ENCODE measurements at regions not wholly inside any gene's neighbourhood (a gene's known extent, or its start where the extent isn't known, plus 50 kb on each side); places are given as distances from the start of the nearest gene placed in this dataset.

- no peak overlapping the region for H3K9ac ChIP-seq (ENCODE audit: insufficient read depth, low read length)
- H2AFZ ChIP-seq (ENCODE audit: low read length): no peak overlapping the region
- H3K27me3 ChIP-seq (ENCODE audit: control insufficient read depth, insufficient read depth, low read length): no peaks in the 10 kb centered on the region
- no peaks in the 10 kb centered on the region for H3K4me1 ChIP-seq (ENCODE audit: control insufficient read depth, extremely low read depth, insufficient read depth, low read length)
- no peaks in the 10 kb centered on the region for H3K79me2 ChIP-seq (ENCODE audit: control insufficient read depth, insufficient read depth, low read length)
- no peaks in the 10 kb centered on the region for H3K9me3 ChIP-seq (ENCODE audit: control insufficient read depth, insufficient read depth, low read depth, low read length)
- no peaks in the 10 kb centered on the region for H4K20me1 ChIP-seq (ENCODE audit: control insufficient read depth, extremely low read depth, insufficient read depth, low read length)
- H3K4me3 ChIP-seq (replicated peaks in 1 of 4; ENCODE audit: control extremely low read depth in 1 of 4, insufficient read depth in 1 of 4, low read depth in 3 of 4, low read length in 4 of 4): no peak overlapping the region
- H3K4me2 ChIP-seq (ENCODE audit: extremely low read depth, insufficient read depth, low read length): no peak overlapping the region
- H3K27ac ChIP-seq (ENCODE audit: insufficient read depth, low read length): no peak overlapping the region
- H3K36me3 ChIP-seq (ENCODE audit: control insufficient read depth, insufficient read depth, low read length): no peaks in the 10 kb centered on the region
- no peak for TF ChIP-seq CTCF (conservative IDR thresholded peaks at IDR 0.05 in 1 of 2, IDR thresholded peaks at IDR 0.05 in 1 of 2; ENCODE audit: low read depth in 1 of 2, low read length in 2 of 2)
- TF ChIP-seq EZH2 (IDR thresholded peaks at IDR 0.05; ENCODE audit: low read length, missing control alignments): no peak
- no peak for DNase-seq (ENCODE audit: low read depth in 2 of 2)
These were observed 78.9 kb downstream of the RTP5 start for GRCh38 chr2:241948299-241948897.

GRCh38 chr2:241948901-241949735, 79.6 kb downstream of the RTP5 start:
- DNase-seq (ENCODE audit: low read depth in 2 of 2): no peak
- Histone ChIP-seq H3K4me2 (ENCODE audit: extremely low read depth, insufficient read depth, low read length) (no peak overlapping the region), H3K27me3 (ENCODE audit: control insufficient read depth, insufficient read depth, low read length) (no peaks in the 10 kb centered on the region), H3K4me3 (replicated peaks in 1 of 4; ENCODE audit: control extremely low read depth in 1 of 4, insufficient read depth in 1 of 4, low read depth in 3 of 4, low read length in 4 of 4) (no peak overlapping the region), H3K9me3 (ENCODE audit: control insufficient read depth, insufficient read depth, low read depth, low read length) (no peaks in the 10 kb centered on the region), H3K36me3 (ENCODE audit: control insufficient read depth, insufficient read depth, low read length) (no peaks in the 10 kb centered on the region), H3K9ac (ENCODE audit: insufficient read depth, low read length) (no peak overlapping the region), H2AFZ (ENCODE audit: low read length) (no peak overlapping the region), H3K4me1 (ENCODE audit: control insufficient read depth, extremely low read depth, insufficient read depth, low read length) (no peaks in the 10 kb centered on the region), H3K27ac (ENCODE audit: insufficient read depth, low read length) (no peak overlapping the region), H3K79me2 (ENCODE audit: control insufficient read depth, insufficient read depth, low read length) (no peaks in the 10 kb centered on the region), H4K20me1 (ENCODE audit: control insufficient read depth, extremely low read depth, insufficient read depth, low read length) (no peaks in the 10 kb centered on the region)
- no peak for TF ChIP-seq CTCF (conservative IDR thresholded peaks at IDR 0.05 in 1 of 2, IDR thresholded peaks at IDR 0.05 in 1 of 2; ENCODE audit: low read depth in 1 of 2, low read length in 2 of 2)
- no peak for TF ChIP-seq EZH2 (IDR thresholded peaks at IDR 0.05; ENCODE audit: low read length, missing control alignments)

- Histone ChIP-seq H3K4me2 (ENCODE audit: extremely low read depth, insufficient read depth, low read length) (no peak overlapping the region), H3K4me3 (replicated peaks in 1 of 4; ENCODE audit: control extremely low read depth in 1 of 4, insufficient read depth in 1 of 4, low read depth in 3 of 4, low read length in 4 of 4) (no peak overlapping the region), H4K20me1 (ENCODE audit: control insufficient read depth, extremely low read depth, insufficient read depth, low read length) (no peaks in the 10 kb centered on the region), H2AFZ (ENCODE audit: low read length) (no peak overlapping the region), H3K27ac (ENCODE audit: insufficient read depth, low read length) (no peak overlapping the region), H3K4me1 (ENCODE audit: control insufficient read depth, extremely low read depth, insufficient read depth, low read length) (no peaks in the 10 kb centered on the region), H3K79me2 (ENCODE audit: control insufficient read depth, insufficient read depth, low read length) (no peaks in the 10 kb centered on the region), H3K9me3 (ENCODE audit: control insufficient read depth, insufficient read depth, low read depth, low read length) (no peaks in the 10 kb centered on the region), H3K36me3 (ENCODE audit: control insufficient read depth, insufficient read depth, low read length) (no peaks in the 10 kb centered on the region), H3K9ac (ENCODE audit: insufficient read depth, low read length) (no peak overlapping the region), H3K27me3 (ENCODE audit: control insufficient read depth, insufficient read depth, low read length) (no peaks in the 10 kb centered on the region)
- TF ChIP-seq EZH2 (IDR thresholded peaks at IDR 0.05; ENCODE audit: low read length, missing control alignments) (no peak), CTCF (conservative IDR thresholded peaks at IDR 0.05 in 1 of 2, IDR thresholded peaks at IDR 0.05 in 1 of 2; ENCODE audit: low read depth in 1 of 2, low read length in 2 of 2) (no peak)
- DNase-seq (ENCODE audit: low read depth in 2 of 2): no peak
These were observed 80.3 kb downstream of the RTP5 start for GRCh38 chr2:241949736-241950412.

Measured in fibroblast of lung (primary cell).